Stromal cell of bone marrow (primary cell): ENCODE measurements at regions not wholly inside any gene's neighbourhood (a gene's known extent, or its start where the extent isn't known, plus 50 kb on each side); places are given as distances from the start of the nearest gene placed in this dataset.
"Not testable (repeated sequence)": the region's sequence is repeated elsewhere in the genome, so short reads cannot be mapped to it uniquely, and the experiment has no call there.

Experiments
- DNase-seq: peaks from one replicate; pipeline ENCODE4 v3.0.0-alpha.2; 2012; ENCODE audit warnings: low read depth

- no peak for DNase-seq
These were observed 184.0 kb upstream of the RGS6 start for GRCh38 chr14:71748196-71748595.

GRCh38 chr14:71749613-71750238, 182.5 kb upstream of the RGS6 start:
- DNase-seq = no peak

- DNase-seq = no peak
These were observed 181.0 kb upstream of the RGS6 start for GRCh38 chr14:71751264-71751663.

DNA sequence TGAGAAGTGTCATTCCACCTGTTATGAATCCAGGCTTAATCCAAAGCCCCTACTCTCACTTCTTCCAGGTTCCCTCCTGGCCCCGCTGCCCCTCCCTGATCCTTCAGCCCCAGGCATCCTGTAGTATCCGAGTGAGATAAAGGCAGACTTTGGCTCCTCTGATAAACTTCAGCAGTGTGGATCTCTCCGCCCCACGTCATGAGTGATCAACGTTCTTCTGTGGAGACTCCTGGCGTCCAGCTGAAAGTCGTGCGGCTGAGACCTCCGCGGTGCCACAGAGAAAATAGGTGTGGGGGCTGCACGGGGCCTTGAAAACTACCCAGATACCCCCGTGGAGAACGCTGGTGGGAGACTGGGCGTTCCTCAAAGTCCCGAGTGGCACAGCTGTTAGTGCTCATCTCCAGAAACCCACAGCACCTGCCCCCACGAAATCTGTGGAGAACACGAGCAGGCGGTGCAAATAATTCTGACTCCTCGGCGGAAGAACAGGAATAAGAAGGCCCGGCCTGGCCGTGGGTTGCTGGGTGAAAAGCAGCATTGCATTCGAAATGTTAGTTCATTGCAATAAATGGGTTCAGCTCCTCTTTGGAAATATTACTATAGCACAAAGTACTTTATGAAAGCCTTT, 180.0 kb upstream of the RGS6 start:
- DNase-seq = no peak

DNA sequence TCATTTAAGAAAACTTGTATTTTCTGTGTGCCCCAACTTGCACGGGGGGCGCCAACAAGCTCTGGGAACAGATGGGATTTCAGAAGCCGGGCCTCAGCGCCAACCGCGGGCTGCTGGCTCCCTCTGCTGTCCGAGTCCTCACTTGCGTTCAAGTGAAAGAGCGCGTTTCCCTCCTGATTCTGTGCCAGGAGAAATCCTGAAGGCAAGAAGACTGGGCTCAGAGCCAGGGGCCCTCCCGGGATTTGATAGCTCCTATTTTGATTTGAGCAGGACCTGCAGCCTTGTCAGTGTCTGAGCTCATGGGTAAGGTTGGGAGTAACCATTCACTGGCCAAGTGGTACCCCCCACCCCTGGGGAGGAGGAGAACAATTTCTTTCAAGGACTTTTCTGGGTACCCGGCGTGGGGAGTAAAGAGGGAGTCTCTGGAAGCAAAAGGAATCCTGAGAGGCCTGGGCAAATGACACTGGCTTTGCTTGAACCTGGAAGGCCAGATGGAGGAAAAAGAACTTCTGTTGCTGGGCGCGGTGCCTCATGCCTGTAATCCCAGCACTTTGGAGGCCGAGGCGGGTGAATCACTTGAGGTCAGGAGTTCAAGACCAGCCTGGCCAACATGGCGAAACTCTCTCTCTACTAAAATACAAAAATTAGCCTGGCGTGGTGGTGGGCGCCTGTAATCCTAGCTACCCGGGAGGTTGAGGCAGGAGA, 179.0 kb upstream of the RGS6 start:
- peak; percentile 75 for DNase-seq

GRCh38 chr14:71753976-71754375, 178.3 kb upstream of the RGS6 start:
- DNase-seq = no peak

DNA sequence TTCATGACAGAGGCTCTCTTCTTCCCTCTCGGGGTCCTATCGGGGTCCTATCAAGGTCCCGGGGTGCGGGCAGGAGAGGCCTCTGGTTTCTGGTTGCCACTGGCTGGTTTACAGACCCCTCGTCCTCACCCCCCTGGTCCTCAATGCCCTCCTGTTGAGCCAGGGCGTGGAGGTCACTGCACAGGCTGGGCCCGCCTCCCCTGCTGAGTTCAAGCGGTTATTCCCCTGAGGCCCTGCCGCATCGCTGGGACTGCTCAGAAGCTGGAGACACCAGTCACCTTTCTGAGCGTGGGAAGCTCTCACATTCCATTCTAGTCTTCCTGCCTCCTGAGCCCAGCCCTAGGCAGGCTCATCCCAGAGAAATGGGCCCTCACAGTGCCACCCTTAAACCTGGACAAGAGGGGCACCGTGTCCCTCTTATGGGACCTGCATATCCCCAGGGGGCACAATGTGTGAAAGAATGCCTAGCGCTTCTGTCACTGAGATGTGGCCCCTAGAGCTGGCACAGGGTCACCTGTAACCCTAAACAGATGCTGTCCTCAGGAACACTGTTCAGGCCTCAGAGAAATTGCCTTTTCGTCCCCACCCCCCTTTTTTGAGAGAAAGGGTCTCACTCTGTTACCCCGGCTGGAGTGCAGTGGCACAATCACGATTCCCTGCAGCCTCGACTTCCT, 177.7 kb upstream of the RGS6 start:
- DNase-seq = no peak

GRCh38 chr14:71758229-71758951, 173.8 kb upstream of the RGS6 start:
- DNase-seq = no peak

DNA sequence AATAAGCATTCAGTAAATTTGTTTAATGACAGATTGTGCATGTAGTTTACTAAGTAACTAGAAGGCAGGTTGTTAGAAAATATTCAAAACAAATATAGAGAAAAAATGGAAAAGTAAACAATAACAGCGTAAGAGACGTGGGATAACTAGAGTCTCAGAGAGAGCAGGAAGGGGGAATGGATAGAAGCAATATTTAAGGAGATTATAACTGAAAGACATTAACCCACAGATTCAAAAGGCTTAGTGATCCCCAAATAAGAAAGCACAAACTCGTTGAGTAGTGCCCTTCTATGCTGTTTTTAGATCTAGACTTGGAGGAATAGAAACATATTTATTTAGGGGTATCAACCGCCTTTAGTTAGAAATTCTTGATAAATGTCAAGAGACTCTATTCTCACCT, 169.7 kb upstream of the RGS6 start:
- no peak for DNase-seq

DNA sequence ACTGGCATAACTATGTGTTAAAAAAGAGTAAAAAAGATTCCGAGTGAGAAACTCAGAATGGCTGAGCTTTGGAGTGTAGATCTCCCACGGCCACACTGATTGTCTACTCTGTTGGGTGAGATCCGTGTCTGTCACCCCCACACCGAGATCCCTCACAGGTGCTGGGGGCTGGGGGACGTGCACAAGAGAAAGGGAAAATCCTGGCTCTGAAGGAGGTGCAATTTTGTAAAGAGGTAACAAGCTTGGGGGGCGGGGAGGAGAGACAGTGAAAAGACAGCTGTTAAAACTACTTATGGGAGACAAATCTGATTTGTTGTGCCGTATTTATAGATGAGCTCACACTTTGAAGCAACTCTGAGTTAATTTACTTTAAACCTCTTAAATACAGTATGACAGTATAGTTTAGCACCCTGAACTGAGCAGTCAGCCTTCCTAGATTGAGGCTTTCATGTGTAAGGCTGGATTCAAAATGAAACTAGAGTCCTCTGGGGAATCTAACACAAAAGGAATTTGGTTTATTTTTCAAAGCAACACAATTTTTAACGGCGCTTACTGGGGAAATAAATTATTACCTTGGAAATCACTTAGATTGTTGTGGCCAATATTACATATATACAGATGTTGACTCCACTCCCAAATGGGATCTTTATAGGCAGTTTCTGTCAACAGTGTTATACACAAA, 167.4 kb upstream of the RGS6 start:
- no peak for DNase-seq

DNA sequence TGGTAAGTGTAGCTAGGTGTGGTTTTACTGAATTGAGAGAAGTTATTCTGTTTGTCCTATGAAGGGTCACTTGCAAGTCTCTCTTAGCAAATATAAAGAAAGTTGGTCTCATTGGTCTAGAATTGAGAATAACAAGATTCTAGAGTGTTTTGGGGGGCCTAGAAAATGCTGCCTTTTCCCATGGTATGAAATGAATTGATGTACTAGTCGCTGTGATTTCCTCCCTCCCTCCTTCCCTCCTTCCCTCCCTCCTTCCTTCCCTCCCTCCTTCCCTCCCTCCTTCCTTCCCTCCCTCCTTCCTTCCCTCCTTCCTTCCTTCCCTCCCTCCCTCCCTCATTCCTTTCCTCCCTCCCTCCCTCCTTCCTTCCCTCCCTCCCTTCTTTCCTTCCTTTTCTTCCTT, 166.7 kb upstream of the RGS6 start:
- DNase-seq = no peak

DNA sequence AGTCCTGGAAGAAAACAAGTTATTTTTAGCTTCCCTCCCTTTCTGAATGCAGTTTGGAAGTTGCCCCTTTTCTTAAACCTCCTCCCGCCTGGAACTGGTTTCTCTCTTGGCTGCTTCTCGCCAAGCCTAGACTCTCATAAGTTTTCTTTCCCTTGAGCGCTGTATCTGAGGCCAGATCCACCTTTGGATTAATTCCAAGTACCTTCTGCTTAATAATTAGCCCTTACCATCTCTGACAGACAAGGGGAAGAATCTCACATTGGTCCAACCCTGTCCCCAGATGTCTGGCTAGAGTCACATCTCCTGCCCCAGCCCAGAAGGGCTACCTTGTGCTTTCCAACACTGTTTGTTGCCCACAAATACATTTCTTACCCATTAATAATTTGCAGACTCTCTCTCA, 161.8 kb upstream of the RGS6 start:
- no peak for DNase-seq

DNA sequence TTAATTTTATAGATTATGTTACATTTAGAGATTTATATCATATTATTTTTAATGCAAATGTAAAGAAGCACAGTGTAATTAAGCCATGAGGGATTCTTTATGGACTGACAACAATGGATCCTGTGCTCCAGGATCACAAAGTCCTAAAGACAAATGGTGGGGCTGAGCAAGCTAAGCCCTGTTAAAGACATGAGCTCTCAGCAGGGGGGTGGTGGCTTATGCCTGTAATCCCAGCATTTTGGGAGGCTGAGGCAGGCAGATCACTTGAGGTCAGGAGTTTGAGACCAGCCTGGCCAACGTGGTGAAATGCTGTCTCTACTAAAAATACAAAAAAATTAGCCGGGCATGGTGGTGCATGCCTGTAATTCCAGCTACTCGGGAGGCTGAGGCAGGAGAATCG, 160.8 kb upstream of the RGS6 start:
- DNase-seq = not testable (repeated sequence)

DNA sequence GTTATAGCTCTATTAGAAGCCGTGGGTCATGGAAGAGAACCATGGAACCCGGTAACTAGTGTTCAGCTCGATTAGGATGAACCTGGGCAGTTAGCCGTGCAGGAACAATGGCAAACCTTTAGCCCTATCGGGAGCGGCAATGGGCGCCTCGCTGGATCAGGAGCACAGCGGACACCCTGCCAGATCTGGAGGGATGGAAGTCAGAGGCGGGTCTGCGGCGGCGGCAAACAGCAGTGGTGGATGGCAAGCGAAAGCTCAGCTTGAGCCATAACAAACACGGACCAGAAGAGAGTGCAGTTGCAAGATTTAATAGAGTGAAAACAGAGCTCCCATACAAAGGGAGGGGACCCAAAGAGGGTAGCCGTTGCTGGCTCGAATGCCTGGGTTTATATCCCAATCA, 160.2 kb upstream of the RGS6 start:
- not testable (repeated sequence) for DNase-seq

GRCh38 chr14:71773898-71774481, 158.2 kb upstream of the RGS6 start:
- DNase-seq = no peak

DNA sequence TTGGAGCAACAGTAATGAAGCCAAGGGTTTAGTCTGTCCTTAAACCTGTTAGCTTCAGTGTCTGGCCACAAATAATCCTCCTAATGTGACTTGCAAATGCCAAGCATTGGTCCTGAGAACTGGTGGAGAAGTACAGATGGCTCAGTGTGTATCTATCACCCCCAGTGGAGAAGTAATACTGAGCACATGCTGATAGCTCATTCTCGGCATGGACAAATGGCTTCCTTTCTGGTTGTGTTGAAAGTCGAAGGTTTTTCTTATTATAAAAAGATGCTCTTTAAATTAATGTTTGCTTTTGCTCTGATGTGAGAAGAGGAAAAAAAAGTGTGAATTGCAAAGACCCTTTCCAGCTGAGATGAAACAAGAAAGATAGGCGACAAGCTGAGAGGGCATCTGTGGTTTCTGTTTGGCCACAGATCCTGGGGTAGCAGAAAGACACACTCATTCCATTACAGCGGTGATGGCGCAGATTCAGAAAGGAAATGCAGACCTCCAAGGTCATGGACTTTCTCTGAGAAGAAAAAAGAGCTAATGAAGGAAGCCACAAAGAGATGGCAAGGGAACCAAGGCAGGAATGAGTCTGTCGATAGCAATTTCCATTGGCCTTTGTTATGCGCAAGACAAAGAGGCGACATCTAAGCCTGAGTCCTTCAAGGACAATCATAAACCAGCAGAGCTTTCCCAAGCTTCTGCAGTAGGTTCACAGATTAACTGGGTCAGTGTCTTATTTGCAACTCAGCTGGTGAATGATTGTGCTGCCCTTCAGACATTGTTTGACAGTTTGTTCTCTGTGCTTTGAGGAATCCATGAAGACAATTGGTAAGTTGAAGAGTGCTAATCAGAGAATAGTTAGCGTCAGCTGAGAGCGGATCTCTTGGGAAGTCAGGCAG, 155.5 kb upstream of the RGS6 start:
- DNase-seq = no peak

DNA sequence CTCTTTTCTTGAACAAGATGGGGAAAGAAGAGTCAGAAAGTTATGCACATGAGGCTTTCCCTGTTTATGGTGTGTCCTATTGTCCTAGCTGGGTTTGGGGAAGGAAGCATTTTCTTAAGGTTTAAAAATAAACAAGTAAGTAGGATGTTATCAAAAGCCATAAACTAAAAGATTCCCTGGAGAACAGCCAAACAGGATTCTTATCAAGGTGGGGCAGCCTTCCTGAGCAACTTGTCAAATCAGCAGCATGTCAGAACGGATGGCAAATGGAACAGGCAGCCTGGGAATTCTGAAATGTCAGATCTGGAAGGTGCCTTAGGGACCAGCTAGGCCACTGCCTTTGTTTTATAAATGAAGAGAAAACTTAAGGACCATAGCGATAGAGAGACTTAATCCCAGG, 152.2 kb upstream of the RGS6 start:
- DNase-seq = no peak

- DNase-seq = no peak
These were observed 151.4 kb upstream of the RGS6 start for GRCh38 chr14:71780822-71781221.

DNA sequence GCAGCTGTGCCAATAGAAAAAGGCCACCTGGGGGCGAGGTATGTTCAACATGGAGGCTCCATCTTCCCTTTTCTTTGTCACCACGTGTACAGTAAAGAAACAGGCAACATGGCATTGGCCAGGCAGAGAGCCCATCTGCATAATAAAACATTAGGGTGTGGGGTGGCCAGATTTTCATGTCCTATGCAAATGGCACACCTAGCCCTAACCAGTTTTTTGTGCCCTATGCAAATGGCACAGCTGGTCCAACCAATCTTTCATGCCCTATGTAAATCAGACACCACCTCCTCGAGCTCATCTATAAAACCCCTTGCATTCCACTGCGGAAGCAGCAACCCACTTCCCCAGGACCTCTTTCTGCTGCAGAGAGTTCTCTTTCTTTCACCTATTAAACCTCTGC, 149.1 kb upstream of the RGS6 start:
- DNase-seq = no peak

DNA sequence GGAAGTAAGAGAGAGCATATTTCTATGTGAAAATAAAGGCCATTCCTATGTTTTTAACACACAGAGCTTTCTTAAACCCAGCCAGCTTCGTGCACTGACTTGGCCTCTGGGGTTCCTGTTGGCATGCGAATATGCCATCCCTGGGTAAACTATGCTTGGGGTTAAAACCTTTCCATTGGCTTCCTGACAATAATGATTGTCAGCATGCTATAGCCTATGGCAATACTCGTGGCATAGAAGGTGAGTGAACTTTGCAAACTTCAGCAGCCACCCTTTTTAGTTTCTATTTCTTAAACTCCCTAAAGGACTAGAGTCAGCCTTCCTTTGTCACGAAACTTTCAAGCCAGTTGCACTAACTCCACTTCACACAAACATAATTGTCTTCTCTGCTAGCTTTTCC, 148.4 kb upstream of the RGS6 start:
- no peak for DNase-seq
